HepG2 (cell line): ENCODE measurements at regions not wholly inside any gene's neighbourhood (a gene's known extent, or its start where the extent isn't known, plus 50 kb on each side); places are given as distances from the start of the nearest gene placed in this dataset.

Experiments
- ATAC-seq: fragments of 200-7000 bp; cut with Tn5 transposase; 3 replicates; pipeline ENCODE4 v1.9.1; 2020; ENCODE audit warnings: mild to moderate bottlenecking, moderate library complexity
- BruUV-seq: library from RNA; stranded (reverse); fragments of 400-500 nt; replicated peaks from 2 replicates; lab custom pipeline; 2021; lab: Mats Ljungman, UMichigan
- CTCF ChIA-PET: fragments of 300-600 bp; formaldehyde crosslinking; extraction: SDS; loops from one replicate; lab custom pipeline; 2021; ENCODE audit warnings: low total read pairs, inconsistent platforms, low intra/inter-chr PET ratio; lab: Yijun Ruan, JAX
- POLR2A ChIA-PET: fragments of 350-600 bp; sonication (Branson Sonifier 250); formaldehyde crosslinking; loops from one replicate; lab custom pipeline; 2020; ENCODE audit warnings: antibody characterized with exemption, inconsistent platforms; lab: Yijun Ruan, JAX
- DNase-seq: peaks from one replicate; pipeline ENCODE4 v3.0.0-alpha.2; 2015; ENCODE audit warnings: low spot score
- FAIRE-seq: peaks from 3 replicates; lab custom pipeline; 2011; peaks lifted over from hg19 to GRCh38; lab: Jason Lieb, UNC
- H2AFZ ChIP-seq: one replicate; pipeline ENCODE4 v1.6.1; 2011; ENCODE audit warnings: low read length, inconsistent platforms
- H3K27ac ChIP-seq: fragments of 300-600 bp; 3 replicates; pipeline ENCODE4 v1.8.0; 2011; ENCODE audit warnings: mixed run types, mild to moderate bottlenecking, mixed read lengths, low read length, inconsistent platforms; ENCODE audit not compliant: insufficient read depth; ENCODE audit errors: extremely low read length
- H3K27me3 ChIP-seq, 2 experiments: fragments of 200-600 bp in 1 of 2; 2 replicates in 1 of 2; 3 replicates in 1 of 2; pipeline versions ENCODE4 v1.6.0 to v1.8.0; 2011; ENCODE audit warnings: low read length in 2 of 2, mild to moderate bottlenecking in 2 of 2, moderate library complexity in 2 of 2, inconsistent platforms in 1 of 2; ENCODE audit not compliant: insufficient read depth in 2 of 2, control insufficient read depth in 1 of 2
- H3K36me3 ChIP-seq, 2 experiments: fragments of 200-600 bp in 1 of 2; replicated peaks in 1 of 2; 2 replicates in 1 of 2; 3 replicates in 1 of 2; pipeline versions ENCODE4 v1.5.1 to v1.8.0; 2011; ENCODE audit warnings: low read length in 2 of 2, inconsistent platforms in 1 of 2; ENCODE audit not compliant: insufficient read depth in 2 of 2, control insufficient read depth in 1 of 2
- H3K4me1 ChIP-seq: 2 replicates; pipeline ENCODE4 v1.5.1; 2012; ENCODE audit warnings: low read length, inconsistent platforms; ENCODE audit not compliant: insufficient read depth
- H3K4me2 ChIP-seq: 2 replicates; pipeline ENCODE4 v1.6.0; 2011; ENCODE audit warnings: low read depth, low read length, inconsistent platforms
- H3K4me3 ChIP-seq, 3 experiments: fragments of 200-600 bp in 1 of 3; sonication (generic), shearing (Covaris generic) in 1 of 3; replicated peaks in 1 of 3; 2 replicates each; pipeline ENCODE4 v1.5.1; 2011 to 2016; ENCODE audit warnings: low read length in 3 of 3, inconsistent platforms in 2 of 3, low read depth in 2 of 3, mild to moderate bottlenecking in 2 of 3, control low read depth in 1 of 3, mixed read lengths in 1 of 3; ENCODE audit not compliant: insufficient read depth in 1 of 3
- H3K79me2 ChIP-seq: one replicate; pipeline ENCODE4 v1.6.1; 2011; ENCODE audit warnings: low read length, inconsistent platforms; ENCODE audit not compliant: insufficient read depth
- H3K9ac ChIP-seq: 2 replicates; pipeline ENCODE4 v1.6.0; 2011; ENCODE audit warnings: mild to moderate bottlenecking, low read depth, low read length, inconsistent platforms; ENCODE audit not compliant: insufficient read depth
- H3K9me3 ChIP-seq: 2 replicates; pipeline ENCODE4 v1.5.1; 2012; ENCODE audit warnings: mild to moderate bottlenecking, low read length
- H4K20me1 ChIP-seq: 2 replicates; pipeline ENCODE4 v1.6.0; 2011; ENCODE audit warnings: inconsistent platforms, mild to moderate bottlenecking, low read length, moderate library complexity; ENCODE audit not compliant: insufficient read depth
- GZF1 ChIP-seq: sonication (generic); formaldehyde crosslinking; IDR thresholded peaks from 2 replicates; pipeline ENCODE4 v1.5.1; 2020; ENCODE audit warnings: mild to moderate bottlenecking, missing genetic modification reagents
- MAFF ChIP-seq: IDR thresholded peaks from 2 replicates; pipeline ENCODE4 v1.6.1; 2011; ENCODE audit warnings: low read depth, low read length, improper control_type of control experiment
- MAFK ChIP-seq, 2 experiments: IDR thresholded peaks in 1 of 2; conservative IDR thresholded peaks in 1 of 2; 2 replicates each; pipeline ENCODE4 v1.6.1; 2011; ENCODE audit warnings: improper control_type of control experiment in 2 of 2, low read length in 2 of 2
- STAT5B ChIP-seq: sonication (generic); formaldehyde crosslinking; IDR thresholded peaks from 2 replicates; pipeline ENCODE4 v1.4.0; 2020; ENCODE audit warnings: missing genetic modification reagents
- ZNF510 ChIP-seq: sonication (generic); formaldehyde crosslinking; IDR thresholded peaks from 2 replicates; pipeline ENCODE4 v1.4.0; 2020; ENCODE audit warnings: low read depth, mild to moderate bottlenecking, missing genetic modification reagents
- WGBS: methylation state at CpG from one replicate; pipeline ENCODE4 v1.1.6; 2017; ENCODE audit warnings: low lambda C conversion rate; 5-methylcytosine and 5-hydroxymethylcytosine counted together
- in situ Hi-C: cut with HindIII; loops from 2 replicates; pipeline ENCODE4 v1.10.0; 2017; ENCODE audit warnings: low pct_unique_long_range_greater_than_20kb; ENCODE audit not compliant: extremely low pct_ligation_motif_present
- intact Hi-C: fragments of 100-400 bp; cut with micrococcal nuclease; formaldehyde crosslinking; loops from one replicate; pipeline ENCODE4 v1.10.0; 2022; ENCODE audit not compliant: unreplicated experiment
- TF ChIP-seq, protein P1 (sequence below): sonication (generic); formaldehyde crosslinking; conservative IDR thresholded peaks from 2 replicates; pipeline ENCODE4 v1.8.1; 2023; ENCODE audit warnings: missing genetic modification reagents
- TF ChIP-seq, protein P2 (sequence below): sonication (generic); formaldehyde crosslinking; conservative IDR thresholded peaks from 2 replicates; pipeline ENCODE4 v1.4.0; 2020; ENCODE audit warnings: missing genetic modification reagents
- TF ChIP-seq, protein P3 (sequence below): sonication (generic); formaldehyde crosslinking; IDR thresholded peaks from 2 replicates; pipeline ENCODE4 v1.4.0; 2020; ENCODE audit warnings: missing genetic modification reagents, low read depth, mild to moderate bottlenecking, borderline replicate concordance
- TF ChIP-seq, protein P4 (sequence below): IDR thresholded peaks from 2 replicates; pipeline ENCODE4 v1.6.1; 2016; ENCODE audit warnings: low read depth, borderline replicate concordance
- TF ChIP-seq, protein P5 (sequence below): sonication (generic); formaldehyde crosslinking; IDR thresholded peaks from 2 replicates; pipeline ENCODE4 v1.8.0; 2022; ENCODE audit warnings: missing genetic modification reagents, mild to moderate bottlenecking, moderate library complexity, borderline replicate concordance

DNA sequence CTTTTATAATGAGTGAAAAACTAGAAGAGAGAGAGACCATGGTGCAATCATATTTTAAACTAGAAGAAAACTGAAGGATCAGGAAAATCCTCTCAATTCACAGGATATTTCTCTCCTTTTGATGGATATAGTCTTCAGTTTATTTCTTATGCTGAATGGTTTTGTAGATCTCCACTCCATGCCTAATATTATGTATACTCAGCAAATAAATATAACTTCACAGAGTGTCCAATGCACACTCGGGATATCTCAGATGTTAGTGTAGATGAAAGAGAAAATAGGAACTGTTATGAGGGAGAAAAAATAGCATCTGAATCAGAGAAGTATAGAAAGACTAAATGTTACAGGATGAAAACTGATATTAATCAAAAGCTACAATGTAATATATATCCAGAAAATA, 1324.5 kb upstream of the PIK3C3 start:
- intact Hi-C loops = no loop called here
- Histone ChIP-seq H3K27ac (no peak overlapping the region), H3K4me2 (no peak overlapping the region), H4K20me1 (no peaks in the 10 kb centered on the region), H3K4me3 (no peak overlapping the region), H3K9ac (no peak overlapping the region), H3K9me3 (peaks cover 9% of the 10 kb centered on the region; the same call in 1 of the 2 replicates), H3K27me3 (no peaks in the 10 kb centered on the region), H3K36me3 (no peaks in the 10 kb centered on the region), H3K79me2 (no peaks in the 10 kb centered on the region), H2AFZ (no peak overlapping the region), H3K4me1 (no peaks in the 10 kb centered on the region)
- ChIA-PET POLR2A (no interaction called here), CTCF (no interaction called here)
- DNase-seq (no peak), ATAC-seq (no peak), FAIRE-seq (no peak)
- in situ Hi-C loops = no loop called here
- no TSS peak for BruUV-seq
- 0% methylated on average over 1 of the region's 1 CpG for WGBS
- TF ChIP-seq MAFF (peak; percentile 71), MAFK (conservative IDR thresholded peaks at IDR 0.05 in 1 of 2, IDR thresholded peaks at IDR 0.05 in 1 of 2; ENCODE audit: low read length in 2 of 2) (peak; percentile 44 to 77; a peak in 3 of 4 replicates), ZNF510 (CRISPR knock-in tag) (no peak), GZF1 (CRISPR knock-in tag) (no peak), STAT5B (CRISPR knock-in tag) (no peak)
- TF ChIP-seq, protein P1, sequence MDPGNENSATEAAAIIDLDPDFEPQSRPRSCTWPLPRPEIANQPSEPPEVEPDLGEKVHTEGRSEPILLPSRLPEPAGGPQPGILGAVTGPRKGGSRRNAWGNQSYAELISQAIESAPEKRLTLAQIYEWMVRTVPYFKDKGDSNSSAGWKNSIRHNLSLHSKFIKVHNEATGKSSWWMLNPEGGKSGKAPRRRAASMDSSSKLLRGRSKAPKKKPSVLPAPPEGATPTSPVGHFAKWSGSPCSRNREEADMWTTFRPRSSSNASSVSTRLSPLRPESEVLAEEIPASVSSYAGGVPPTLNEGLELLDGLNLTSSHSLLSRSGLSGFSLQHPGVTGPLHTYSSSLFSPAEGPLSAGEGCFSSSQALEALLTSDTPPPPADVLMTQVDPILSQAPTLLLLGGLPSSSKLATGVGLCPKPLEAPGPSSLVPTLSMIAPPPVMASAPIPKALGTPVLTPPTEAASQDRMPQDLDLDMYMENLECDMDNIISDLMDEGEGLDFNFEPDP (CRISPR knock-in tag) = no peak
- TF ChIP-seq, protein P2, sequence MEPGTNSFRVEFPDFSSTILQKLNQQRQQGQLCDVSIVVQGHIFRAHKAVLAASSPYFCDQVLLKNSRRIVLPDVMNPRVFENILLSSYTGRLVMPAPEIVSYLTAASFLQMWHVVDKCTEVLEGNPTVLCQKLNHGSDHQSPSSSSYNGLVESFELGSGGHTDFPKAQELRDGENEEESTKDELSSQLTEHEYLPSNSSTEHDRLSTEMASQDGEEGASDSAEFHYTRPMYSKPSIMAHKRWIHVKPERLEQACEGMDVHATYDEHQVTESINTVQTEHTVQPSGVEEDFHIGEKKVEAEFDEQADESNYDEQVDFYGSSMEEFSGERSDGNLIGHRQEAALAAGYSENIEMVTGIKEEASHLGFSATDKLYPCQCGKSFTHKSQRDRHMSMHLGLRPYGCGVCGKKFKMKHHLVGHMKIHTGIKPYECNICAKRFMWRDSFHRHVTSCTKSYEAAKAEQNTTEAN (CRISPR knock-in tag) = no peak
- TF ChIP-seq, protein P3, sequence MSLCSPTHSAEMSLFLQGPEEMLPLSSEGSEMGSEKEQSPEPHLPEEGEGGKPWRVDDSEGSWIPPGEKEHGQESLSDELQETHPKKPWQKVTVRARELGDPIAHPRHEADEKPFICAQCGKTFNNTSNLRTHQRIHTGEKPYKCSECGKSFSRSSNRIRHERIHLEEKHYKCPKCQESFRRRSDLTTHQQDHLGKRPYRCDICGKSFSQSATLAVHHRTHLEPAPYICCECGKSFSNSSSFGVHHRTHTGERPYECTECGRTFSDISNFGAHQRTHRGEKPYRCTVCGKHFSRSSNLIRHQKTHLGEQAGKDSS = no peak
- TF ChIP-seq, protein P4, sequence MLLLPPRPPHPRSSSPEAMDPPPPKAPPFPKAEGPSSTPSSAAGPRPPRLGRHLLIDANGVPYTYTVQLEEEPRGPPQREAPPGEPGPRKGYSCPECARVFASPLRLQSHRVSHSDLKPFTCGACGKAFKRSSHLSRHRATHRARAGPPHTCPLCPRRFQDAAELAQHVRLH = no peak
- TF ChIP-seq, protein P5, sequence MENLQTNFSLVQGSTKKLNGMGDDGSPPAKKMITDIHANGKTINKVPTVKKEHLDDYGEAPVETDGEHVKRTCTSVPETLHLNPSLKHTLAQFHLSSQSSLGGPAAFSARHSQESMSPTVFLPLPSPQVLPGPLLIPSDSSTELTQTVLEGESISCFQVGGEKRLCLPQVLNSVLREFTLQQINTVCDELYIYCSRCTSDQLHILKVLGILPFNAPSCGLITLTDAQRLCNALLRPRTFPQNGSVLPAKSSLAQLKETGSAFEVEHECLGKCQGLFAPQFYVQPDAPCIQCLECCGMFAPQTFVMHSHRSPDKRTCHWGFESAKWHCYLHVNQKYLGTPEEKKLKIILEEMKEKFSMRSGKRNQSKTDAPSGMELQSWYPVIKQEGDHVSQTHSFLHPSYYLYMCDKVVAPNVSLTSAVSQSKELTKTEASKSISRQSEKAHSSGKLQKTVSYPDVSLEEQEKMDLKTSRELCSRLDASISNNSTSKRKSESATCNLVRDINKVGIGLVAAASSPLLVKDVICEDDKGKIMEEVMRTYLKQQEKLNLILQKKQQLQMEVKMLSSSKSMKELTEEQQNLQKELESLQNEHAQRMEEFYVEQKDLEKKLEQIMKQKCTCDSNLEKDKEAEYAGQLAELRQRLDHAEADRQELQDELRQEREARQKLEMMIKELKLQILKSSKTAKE (CRISPR knock-in tag) = no peak
- TF ChIP-seq, all 625 proteins: peak for 2
